HepG2 (cell line): ENCODE measurements at regions not wholly inside any gene's neighbourhood (a gene's known extent, or its start where the extent isn't known, plus 50 kb on each side); places are given as distances from the start of the nearest gene placed in this dataset.

ENCODE experiments used
- ATAC-seq: fragments of 200-7000 bp; cut with Tn5 transposase; 3 replicates; pipeline ENCODE4 v1.9.1; 2020; ENCODE audit warnings: mild to moderate bottlenecking, moderate library complexity
- BruUV-seq: library from RNA; stranded (reverse); fragments of 400-500 nt; replicated peaks from 2 replicates; lab custom pipeline; 2021; lab: Mats Ljungman, UMichigan
- CTCF ChIA-PET: fragments of 300-600 bp; formaldehyde crosslinking; extraction: SDS; loops from one replicate; lab custom pipeline; 2021; ENCODE audit warnings: low total read pairs, inconsistent platforms, low intra/inter-chr PET ratio; lab: Yijun Ruan, JAX
- POLR2A ChIA-PET: fragments of 350-600 bp; sonication (Branson Sonifier 250); formaldehyde crosslinking; loops from one replicate; lab custom pipeline; 2020; ENCODE audit warnings: antibody characterized with exemption, inconsistent platforms; lab: Yijun Ruan, JAX
- DNase-seq: peaks from one replicate; pipeline ENCODE4 v3.0.0-alpha.2; 2015; ENCODE audit warnings: low spot score
- FAIRE-seq: peaks from 3 replicates; lab custom pipeline; 2011; peaks lifted over from hg19 to GRCh38; lab: Jason Lieb, UNC
- H2AFZ ChIP-seq: one replicate; pipeline ENCODE4 v1.6.1; 2011; ENCODE audit warnings: low read length, inconsistent platforms
- H3K27ac ChIP-seq: fragments of 300-600 bp; 3 replicates; pipeline ENCODE4 v1.8.0; 2011; ENCODE audit warnings: mixed run types, mild to moderate bottlenecking, mixed read lengths, low read length, inconsistent platforms; ENCODE audit not compliant: insufficient read depth; ENCODE audit errors: extremely low read length
- H3K27me3 ChIP-seq, 2 experiments: fragments of 200-600 bp in 1 of 2; 2 replicates in 1 of 2; 3 replicates in 1 of 2; pipeline versions ENCODE4 v1.6.0 to v1.8.0; 2011; ENCODE audit warnings: low read length in 2 of 2, mild to moderate bottlenecking in 2 of 2, moderate library complexity in 2 of 2, inconsistent platforms in 1 of 2; ENCODE audit not compliant: insufficient read depth in 2 of 2, control insufficient read depth in 1 of 2
- H3K36me3 ChIP-seq, 2 experiments: fragments of 200-600 bp in 1 of 2; replicated peaks in 1 of 2; 2 replicates in 1 of 2; 3 replicates in 1 of 2; pipeline versions ENCODE4 v1.5.1 to v1.8.0; 2011; ENCODE audit warnings: low read length in 2 of 2, inconsistent platforms in 1 of 2; ENCODE audit not compliant: insufficient read depth in 2 of 2, control insufficient read depth in 1 of 2
- H3K4me1 ChIP-seq: 2 replicates; pipeline ENCODE4 v1.5.1; 2012; ENCODE audit warnings: low read length, inconsistent platforms; ENCODE audit not compliant: insufficient read depth
- H3K4me2 ChIP-seq: 2 replicates; pipeline ENCODE4 v1.6.0; 2011; ENCODE audit warnings: low read depth, low read length, inconsistent platforms
- H3K4me3 ChIP-seq, 3 experiments: fragments of 200-600 bp in 1 of 3; sonication (generic), shearing (Covaris generic) in 1 of 3; replicated peaks in 1 of 3; 2 replicates each; pipeline ENCODE4 v1.5.1; 2011 to 2016; ENCODE audit warnings: low read length in 3 of 3, inconsistent platforms in 2 of 3, low read depth in 2 of 3, mild to moderate bottlenecking in 2 of 3, control low read depth in 1 of 3, mixed read lengths in 1 of 3; ENCODE audit not compliant: insufficient read depth in 1 of 3
- H3K79me2 ChIP-seq: one replicate; pipeline ENCODE4 v1.6.1; 2011; ENCODE audit warnings: low read length, inconsistent platforms; ENCODE audit not compliant: insufficient read depth
- H3K9ac ChIP-seq: 2 replicates; pipeline ENCODE4 v1.6.0; 2011; ENCODE audit warnings: mild to moderate bottlenecking, low read depth, low read length, inconsistent platforms; ENCODE audit not compliant: insufficient read depth
- H3K9me3 ChIP-seq: 2 replicates; pipeline ENCODE4 v1.5.1; 2012; ENCODE audit warnings: mild to moderate bottlenecking, low read length
- H4K20me1 ChIP-seq: 2 replicates; pipeline ENCODE4 v1.6.0; 2011; ENCODE audit warnings: inconsistent platforms, mild to moderate bottlenecking, low read length, moderate library complexity; ENCODE audit not compliant: insufficient read depth
- GRHL1 ChIP-seq: sonication (generic); formaldehyde crosslinking; conservative IDR thresholded peaks from 2 replicates; pipeline ENCODE4 v1.8.0; 2022; ENCODE audit warnings: missing genetic modification reagents
- KDM5A ChIP-seq: fragments of 200-600 bp; sonication (generic); IDR thresholded peaks from 2 replicates; pipeline ENCODE4 v1.7.0; 2018; ENCODE audit warnings: antibody characterized with exemption, mild to moderate bottlenecking, low read length, borderline replicate concordance
- MIER2 ChIP-seq: IDR thresholded peaks from 2 replicates; pipeline ENCODE4 v1.6.1; 2016; ENCODE audit warnings: missing biosample characterization, missing genetic modification reagents
- NFATC3 ChIP-seq: sonication (generic); formaldehyde crosslinking; IDR thresholded peaks from 2 replicates; pipeline ENCODE4 v1.5.1; 2020; ENCODE audit warnings: mild to moderate bottlenecking, missing genetic modification reagents
- ZNF124 ChIP-seq: sonication (generic); formaldehyde crosslinking; IDR thresholded peaks from 2 replicates; pipeline ENCODE4 v1.4.0; 2020; ENCODE audit warnings: missing genetic modification reagents
- ZNF160 ChIP-seq: sonication (generic); formaldehyde crosslinking; IDR thresholded peaks from 2 replicates; pipeline ENCODE4 v1.8.0; 2022; ENCODE audit warnings: mild to moderate bottlenecking, inconsistent platforms, missing genetic modification reagents
- ZNF296 ChIP-seq: sonication (generic); formaldehyde crosslinking; conservative IDR thresholded peaks from 2 replicates; pipeline ENCODE4 v1.5.0; 2020; ENCODE audit warnings: mild to moderate bottlenecking, missing genetic modification reagents
- ZNF337 ChIP-seq: sonication (generic); formaldehyde crosslinking; IDR thresholded peaks from 2 replicates; pipeline ENCODE4 v1.5.1; 2020; ENCODE audit warnings: missing genetic modification reagents, low read depth, mild to moderate bottlenecking, borderline replicate concordance
- in situ Hi-C: cut with HindIII; loops from 2 replicates; pipeline ENCODE4 v1.10.0; 2017; ENCODE audit warnings: low pct_unique_long_range_greater_than_20kb; ENCODE audit not compliant: extremely low pct_ligation_motif_present
- intact Hi-C: fragments of 100-400 bp; cut with micrococcal nuclease; formaldehyde crosslinking; loops from one replicate; pipeline ENCODE4 v1.10.0; 2022; ENCODE audit not compliant: unreplicated experiment
- TF ChIP-seq, protein P1 (sequence below): sonication (generic); formaldehyde crosslinking; IDR thresholded peaks from 2 replicates; pipeline ENCODE4 v1.4.0; 2020; ENCODE audit warnings: mild to moderate bottlenecking, missing genetic modification reagents

DNA sequence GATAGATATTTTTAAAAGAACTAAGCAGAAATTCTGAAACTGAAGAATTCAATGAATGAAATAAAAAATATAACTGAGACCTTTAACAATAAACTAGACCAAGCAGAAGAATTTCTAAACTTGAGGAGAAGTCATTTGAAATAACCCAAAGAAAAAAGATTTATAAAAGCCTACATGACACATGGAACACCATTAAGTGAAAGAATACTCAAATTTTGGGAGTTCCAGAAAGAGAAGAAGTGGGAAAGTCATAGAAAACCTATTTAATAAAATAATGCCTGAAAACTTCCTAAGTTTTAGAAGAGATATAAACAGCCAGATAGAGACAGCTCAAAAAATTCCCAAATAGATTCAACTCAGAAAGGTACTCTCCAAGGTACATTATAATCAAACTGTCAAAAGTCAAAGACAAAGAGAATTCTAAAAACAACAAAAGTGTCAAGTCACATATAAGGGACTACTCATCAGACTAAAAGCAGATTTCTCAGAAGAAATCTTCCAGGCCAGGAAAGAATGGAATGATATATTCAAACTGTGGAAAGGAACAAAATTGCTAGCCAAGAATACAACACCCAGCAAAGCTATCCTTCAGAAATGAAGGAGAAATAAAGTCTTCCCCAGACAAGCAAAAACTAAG is 72.9 kb upstream of the GNAZ start:
- H3K79me2 ChIP-seq = no peaks in the 10 kb centered on the region
- H3K27ac ChIP-seq = no peak overlapping the region
- H3K4me3 ChIP-seq = no peak overlapping the region
- H3K4me2 ChIP-seq = no peak overlapping the region
- intact Hi-C loops = no loop called here
- H3K27me3 ChIP-seq = 0 out of 5 replicates have a peak, but pooled peaks cover 0 to 4% of the 10 kb centered on the region in 2 experiments
- POLR2A ChIA-PET = no interaction called here
- DNase-seq = no peak
- no TSS peak for BruUV-seq
- in situ Hi-C loops = no loop called here
- H4K20me1 ChIP-seq = no peaks in the 10 kb centered on the region
- H3K9me3 ChIP-seq = peaks cover 22% of the 10 kb centered on the region
- no peaks in the 10 kb centered on the region for H3K4me1 ChIP-seq
- TF ChIP-seq GRHL1 (no peak), ZNF296 (CRISPR knock-in tag) (no peak), ZNF160 (CRISPR knock-in tag) (peak; percentile 82; the same call in 1 of the 2 replicates)
- TF ChIP-seq, all 625 proteins: peak for 1
- H3K36me3 ChIP-seq = no peaks in the 10 kb centered on the region
- ATAC-seq (no peak), FAIRE-seq (no peak)
- H2AFZ ChIP-seq = no peak overlapping the region
- H3K9ac ChIP-seq = no peak overlapping the region
- CTCF ChIA-PET = no interaction called here

- no peaks in the 10 kb centered on the region for H3K36me3 ChIP-seq
- 0 out of 5 replicates have a peak, but pooled peaks cover 0 to 4% of the 10 kb centered on the region in 2 experiments for H3K27me3 ChIP-seq
- no peak overlapping the region for H2AFZ ChIP-seq
- no peak for DNase-seq
- no peak overlapping the region for H3K4me2 ChIP-seq
- FAIRE-seq = no peak
- H3K4me1 ChIP-seq = no peaks in the 10 kb centered on the region
- H4K20me1 ChIP-seq = no peaks in the 10 kb centered on the region
- peaks cover 22% of the 10 kb centered on the region for H3K9me3 ChIP-seq
- TF ChIP-seq MIER2 (no peak), ZNF337 (CRISPR knock-in tag) (no peak), ZNF124 (no peak), NFATC3 (CRISPR knock-in tag) (no peak), KDM5A (no peak)
- TF ChIP-seq, protein P1, sequence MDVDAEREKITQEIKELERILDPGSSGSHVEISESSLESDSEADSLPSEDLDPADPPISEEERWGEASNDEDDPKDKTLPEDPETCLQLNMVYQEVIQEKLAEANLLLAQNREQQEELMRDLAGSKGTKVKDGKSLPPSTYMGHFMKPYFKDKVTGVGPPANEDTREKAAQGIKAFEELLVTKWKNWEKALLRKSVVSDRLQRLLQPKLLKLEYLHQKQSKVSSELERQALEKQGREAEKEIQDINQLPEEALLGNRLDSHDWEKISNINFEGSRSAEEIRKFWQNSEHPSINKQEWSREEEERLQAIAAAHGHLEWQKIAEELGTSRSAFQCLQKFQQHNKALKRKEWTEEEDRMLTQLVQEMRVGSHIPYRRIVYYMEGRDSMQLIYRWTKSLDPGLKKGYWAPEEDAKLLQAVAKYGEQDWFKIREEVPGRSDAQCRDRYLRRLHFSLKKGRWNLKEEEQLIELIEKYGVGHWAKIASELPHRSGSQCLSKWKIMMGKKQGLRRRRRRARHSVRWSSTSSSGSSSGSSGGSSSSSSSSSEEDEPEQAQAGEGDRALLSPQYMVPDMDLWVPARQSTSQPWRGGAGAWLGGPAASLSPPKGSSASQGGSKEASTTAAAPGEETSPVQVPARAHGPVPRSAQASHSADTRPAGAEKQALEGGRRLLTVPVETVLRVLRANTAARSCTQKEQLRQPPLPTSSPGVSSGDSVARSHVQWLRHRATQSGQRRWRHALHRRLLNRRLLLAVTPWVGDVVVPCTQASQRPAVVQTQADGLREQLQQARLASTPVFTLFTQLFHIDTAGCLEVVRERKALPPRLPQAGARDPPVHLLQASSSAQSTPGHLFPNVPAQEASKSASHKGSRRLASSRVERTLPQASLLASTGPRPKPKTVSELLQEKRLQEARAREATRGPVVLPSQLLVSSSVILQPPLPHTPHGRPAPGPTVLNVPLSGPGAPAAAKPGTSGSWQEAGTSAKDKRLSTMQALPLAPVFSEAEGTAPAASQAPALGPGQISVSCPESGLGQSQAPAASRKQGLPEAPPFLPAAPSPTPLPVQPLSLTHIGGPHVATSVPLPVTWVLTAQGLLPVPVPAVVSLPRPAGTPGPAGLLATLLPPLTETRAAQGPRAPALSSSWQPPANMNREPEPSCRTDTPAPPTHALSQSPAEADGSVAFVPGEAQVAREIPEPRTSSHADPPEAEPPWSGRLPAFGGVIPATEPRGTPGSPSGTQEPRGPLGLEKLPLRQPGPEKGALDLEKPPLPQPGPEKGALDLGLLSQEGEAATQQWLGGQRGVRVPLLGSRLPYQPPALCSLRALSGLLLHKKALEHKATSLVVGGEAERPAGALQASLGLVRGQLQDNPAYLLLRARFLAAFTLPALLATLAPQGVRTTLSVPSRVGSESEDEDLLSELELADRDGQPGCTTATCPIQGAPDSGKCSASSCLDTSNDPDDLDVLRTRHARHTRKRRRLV (CRISPR knock-in tag) = no peak
- in situ Hi-C loops = no loop called here
- ChIA-PET POLR2A (no interaction called here), CTCF (no interaction called here)
- H3K79me2 ChIP-seq = no peaks in the 10 kb centered on the region
- no peak overlapping the region for H3K27ac ChIP-seq
- no peak overlapping the region for H3K9ac ChIP-seq
- no peak overlapping the region for H3K4me3 ChIP-seq
- no peak for ATAC-seq
- intact Hi-C loops = no loop called here
- no TSS peak for BruUV-seq
Observed at GRCh38 chr22:22997988-22998387, 72.3 kb upstream of the GNAZ start.
